Duodenal mucosa (tissue), 2 donors: ENCODE measurements at regions not wholly inside any gene's neighbourhood (a gene's known extent, or its start where the extent isn't known, plus 50 kb on each side); places are given as distances from the start of the nearest gene placed in this dataset.

Experiments
- H3K27ac ChIP-seq: one replicate; pipeline ENCODE4 v1.7.0; 2013; ENCODE audit warnings: low read depth, low read length
- H3K27me3 ChIP-seq, 2 donors: one replicate each; pipeline ENCODE4 v1.7.0; 2013; ENCODE audit warnings: low read length in 2 of 2, control low read depth in 1 of 2; ENCODE audit not compliant: insufficient read depth in 2 of 2, control insufficient read depth in 1 of 2
- H3K36me3 ChIP-seq, 2 donors: one replicate each; pipeline ENCODE4 v1.7.0; 2013; ENCODE audit warnings: low read length in 2 of 2, control low read depth in 1 of 2; ENCODE audit not compliant: insufficient read depth in 2 of 2, control insufficient read depth in 1 of 2
- H3K4me1 ChIP-seq, 2 donors: one replicate each; pipeline ENCODE4 v1.7.0; 2013; ENCODE audit warnings: low read length in 2 of 2, control low read depth in 1 of 2; ENCODE audit not compliant: insufficient read depth in 2 of 2, control insufficient read depth in 1 of 2
- H3K4me3 ChIP-seq, 2 donors: one replicate each; pipeline ENCODE4 v1.7.0; 2013; ENCODE audit warnings: low read length in 2 of 2, low read depth in 1 of 2
- H3K9ac ChIP-seq, 2 donors: one replicate each; pipeline ENCODE4 v1.7.0; 2013; ENCODE audit warnings: low read length in 2 of 2, low read depth in 1 of 2
- H3K9me3 ChIP-seq, 2 donors: one replicate each; pipeline ENCODE4 v1.7.0; 2013; ENCODE audit warnings: low read length in 2 of 2, control low read depth in 1 of 2; ENCODE audit not compliant: control insufficient read depth in 1 of 2

DNA sequence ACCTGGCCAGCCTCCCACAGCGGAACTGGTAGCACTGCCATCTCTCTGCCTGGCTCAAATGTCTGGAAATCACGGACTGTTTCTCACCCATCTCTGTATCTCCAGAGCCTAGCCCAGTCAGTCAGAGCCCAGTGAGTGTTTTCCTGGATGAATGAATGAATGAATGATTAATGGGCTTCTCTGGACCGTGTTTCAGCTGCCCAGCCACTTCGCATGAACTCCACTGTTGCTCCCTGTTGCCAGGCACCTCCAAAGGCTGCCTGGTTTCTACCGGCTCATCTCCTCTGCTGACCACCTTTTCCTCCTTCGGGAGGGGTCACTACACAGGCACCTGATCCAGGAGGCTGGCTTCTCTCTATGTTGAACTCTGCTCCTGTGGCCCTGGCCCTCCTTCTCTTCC lies 91.0 kb upstream of the SDK2 start:
- Histone ChIP-seq H3K27ac (no peak overlapping the region), H3K4me1 (no peaks in the 10 kb centered on the region), H3K9ac (no peak overlapping the region), H3K27me3 (peaks cover 16 to 22% of the 10 kb centered on the region in 2 donors), H3K4me3 (no peak overlapping the region), H3K9me3 (peaks cover 0 to 11% of the 10 kb centered on the region in 2 donors), H3K36me3 (no peaks in the 10 kb centered on the region)

GRCh38 chr17:73738751-73739575 lies 94.7 kb upstream of the SDK2 start:
- Histone ChIP-seq H3K27me3 (peaks cover 15 to 17% of the 10 kb centered on the region in 2 donors), H3K27ac (no peak overlapping the region), H3K4me3 (no peak overlapping the region), H3K36me3 (no peaks in the 10 kb centered on the region), H3K9me3 (no peaks in the 10 kb centered on the region), H3K9ac (no peak overlapping the region), H3K4me1 (no peaks in the 10 kb centered on the region)

- Histone ChIP-seq H3K9me3 (no peaks in the 10 kb centered on the region), H3K27me3 (peaks cover 15 to 17% of the 10 kb centered on the region in 2 donors), H3K4me3 (no peak overlapping the region), H3K4me1 (no peaks in the 10 kb centered on the region), H3K27ac (no peak overlapping the region), H3K36me3 (no peaks in the 10 kb centered on the region), H3K9ac (no peak overlapping the region)
These were observed 96.1 kb upstream of the SDK2 start for GRCh38 chr17:73740370-73740769.

DNA sequence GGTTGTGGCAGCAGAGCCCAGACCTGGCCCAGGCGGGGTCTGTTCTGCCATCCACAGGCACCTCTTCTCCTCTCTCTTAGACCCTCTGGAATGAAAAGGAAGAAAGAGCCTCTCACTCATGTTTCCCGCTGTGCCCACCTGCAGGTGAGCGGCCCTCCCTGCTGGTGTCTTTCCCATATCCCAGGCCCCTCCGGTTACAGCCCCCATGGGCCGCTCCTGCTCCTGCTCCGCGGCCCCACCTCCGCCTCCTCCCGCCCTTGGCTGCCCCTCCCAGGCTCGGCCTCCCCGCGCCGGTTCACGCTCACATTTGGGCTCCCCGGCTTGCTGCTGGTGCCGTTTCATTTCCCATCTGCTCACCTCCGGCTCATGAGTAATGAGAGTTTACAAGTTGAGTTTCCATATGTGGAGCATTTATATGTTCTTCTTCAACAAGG lies 98.7 kb upstream of the SDK2 start:
- Histone ChIP-seq H3K4me1 (no peaks in the 10 kb centered on the region), H3K9ac (no peak overlapping the region), H3K27me3 (peaks cover 17 to 21% of the 10 kb centered on the region in 2 donors), H3K36me3 (no peaks in the 10 kb centered on the region), H3K4me3 (no peak overlapping the region), H3K9me3 (no peaks in the 10 kb centered on the region), H3K27ac (no peak overlapping the region)

DNA sequence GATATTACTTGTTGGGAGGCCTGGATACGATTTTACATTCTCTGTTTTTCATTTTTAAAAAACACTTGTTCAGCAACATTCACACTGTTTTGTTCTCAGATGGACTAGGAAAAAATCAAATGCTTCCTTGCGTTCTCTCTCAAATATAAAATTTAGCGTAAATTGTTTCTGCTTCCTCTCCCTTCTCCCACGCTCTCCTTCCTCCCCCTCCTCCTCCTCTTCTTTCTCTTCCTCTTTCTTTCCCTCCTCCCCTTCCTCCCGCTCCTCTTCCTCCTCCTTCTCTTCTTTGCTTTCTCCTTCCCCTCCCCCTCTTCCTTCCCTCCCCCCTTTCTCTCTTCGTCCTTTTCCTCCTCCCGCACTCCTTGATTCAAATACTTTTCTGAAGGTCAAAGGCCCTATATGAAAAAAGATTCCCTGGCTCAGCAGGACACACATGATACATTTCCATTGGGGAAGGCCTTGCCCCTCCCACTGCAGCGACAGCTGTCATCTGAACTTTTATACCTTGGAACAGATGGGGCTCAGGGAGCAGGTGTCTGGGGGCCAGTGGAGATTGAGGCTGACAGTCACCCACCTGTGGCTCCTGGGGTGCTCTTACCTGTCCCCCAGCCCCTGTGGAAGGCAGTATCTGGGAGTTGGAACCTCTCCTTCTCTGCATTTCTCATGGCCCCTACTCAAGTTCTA lies 99.4 kb upstream of the SDK2 start:
- no peak overlapping the region for H3K27ac ChIP-seq
- H3K27me3 ChIP-seq, result peaks cover 12 to 19% of the 10 kb centered on the region in 2 donors
- no peaks in the 10 kb centered on the region for H3K4me1 ChIP-seq
- no peaks in the 10 kb centered on the region for H3K9me3 ChIP-seq
- no peak overlapping the region for H3K9ac ChIP-seq
- H3K4me3 ChIP-seq, result no peak overlapping the region
- H3K36me3 ChIP-seq, result no peaks in the 10 kb centered on the region

DNA sequence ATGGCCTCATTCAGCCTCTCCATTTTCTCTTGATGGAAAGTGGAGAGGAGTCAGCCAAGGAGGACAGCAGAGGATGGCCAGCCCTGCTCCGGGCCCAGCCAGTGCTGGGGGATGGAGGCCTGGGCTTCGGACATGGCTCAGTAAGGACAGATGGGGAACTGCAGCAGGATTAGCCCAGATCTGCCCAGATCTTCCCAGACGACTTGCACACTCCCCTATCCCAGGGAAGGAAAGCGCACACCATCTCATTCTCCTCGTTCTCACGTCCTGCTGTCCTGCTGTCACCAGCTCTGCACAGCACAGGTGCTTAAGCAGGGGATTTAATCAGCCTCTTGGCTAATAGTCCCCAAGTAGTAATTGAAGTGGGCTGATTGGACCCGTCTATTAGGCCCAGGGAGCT lies 100.2 kb upstream of the SDK2 start:
- Histone ChIP-seq H3K4me3 (no peak overlapping the region), H3K27me3 (peaks cover 9 to 14% of the 10 kb centered on the region in 2 donors), H3K36me3 (no peaks in the 10 kb centered on the region), H3K27ac (no peak overlapping the region), H3K4me1 (no peaks in the 10 kb centered on the region), H3K9ac (no peak overlapping the region), H3K9me3 (no peaks in the 10 kb centered on the region)

GRCh38 chr17:73746314-73747073 lies 102.2 kb upstream of the SDK2 start:
- H3K4me1 ChIP-seq, result peaks cover 0 to 5% of the 10 kb centered on the region in 2 donors
- H3K9ac ChIP-seq, result no peak overlapping the region
- H3K36me3 ChIP-seq, result no peaks in the 10 kb centered on the region

GRCh38 chr17:73747221-73748002 lies 103.2 kb upstream of the SDK2 start:
- no peaks in the 10 kb centered on the region for H3K9me3 ChIP-seq
- H3K9ac ChIP-seq, result no peak overlapping the region
- H3K4me1 ChIP-seq, result peaks cover 0 to 5% of the 10 kb centered on the region in 2 donors
- H3K27me3 ChIP-seq, result peaks cover 0 to 6% of the 10 kb centered on the region in 2 donors
- no peak overlapping the region for H3K27ac ChIP-seq
- H3K4me3 ChIP-seq, result no peak overlapping the region
- H3K36me3 ChIP-seq, result no peaks in the 10 kb centered on the region

More at GRCh38 chr17:73746314-73747073, 102.2 kb upstream of the SDK2 start:
- H3K4me3 ChIP-seq, result no peak overlapping the region
- H3K27ac ChIP-seq, result no peak overlapping the region
- no peaks in the 10 kb centered on the region for H3K9me3 ChIP-seq
- H3K27me3 ChIP-seq, result peaks cover 0 to 7% of the 10 kb centered on the region in 2 donors

DNA sequence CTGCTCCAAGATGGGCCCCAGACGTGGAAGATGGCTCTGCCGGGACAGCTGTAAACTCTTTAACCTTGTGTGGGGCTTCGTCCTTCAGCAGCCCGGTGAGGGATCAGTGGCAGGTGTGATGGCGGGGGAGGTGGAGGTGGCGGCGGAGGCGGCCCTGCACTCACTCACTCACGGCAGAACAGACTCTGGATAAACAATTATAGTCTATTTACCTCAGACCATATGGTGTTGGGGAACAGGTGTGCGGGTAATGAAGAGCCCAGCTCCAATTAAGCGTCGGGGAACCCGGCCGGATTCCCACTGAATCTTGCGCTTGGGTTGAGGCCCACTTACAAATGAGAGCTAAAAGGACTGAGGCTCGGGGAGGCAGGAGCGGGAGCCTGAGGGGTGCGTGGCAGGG lies 104.3 kb upstream of the SDK2 start:
- peaks cover 0 to 5% of the 10 kb centered on the region in 2 donors for H3K4me1 ChIP-seq
- H3K4me3 ChIP-seq, result no peak overlapping the region
- no peak overlapping the region for H3K9ac ChIP-seq
- no peaks in the 10 kb centered on the region for H3K9me3 ChIP-seq
- peaks cover 0 to 6% of the 10 kb centered on the region in 2 donors for H3K27me3 ChIP-seq
- H3K27ac ChIP-seq, result no peak overlapping the region
- H3K36me3 ChIP-seq, result no peaks in the 10 kb centered on the region
